ENCODE measurements at regions not wholly inside any gene's neighbourhood (a gene's known extent, or its start where the extent isn't known, plus 50 kb on each side); places are given as distances from the start of the nearest gene placed in this dataset.

GRCh38 chr2:34547340-34547739 lies 948.2 kb upstream of the FAM98A start:
- intact Hi-C loops (cut with DNase I, micrococcal nuclease) = no loop called here
- DNase-seq = no peak
- Mint-ChIP-seq H3K27me3 (no peaks in the 10 kb centered on the region), H3K27ac (no peak overlapping the region), H3K9me3 (peaks cover 19% of the 10 kb centered on the region), H3K36me3 (ENCODE audit: low read depth) (no peaks in the 10 kb centered on the region), H3K4me3 (no peak overlapping the region), H3K4me1 (ENCODE audit: low read depth) (no peaks in the 10 kb centered on the region)
- TF ChIP-seq, protein P1, sequence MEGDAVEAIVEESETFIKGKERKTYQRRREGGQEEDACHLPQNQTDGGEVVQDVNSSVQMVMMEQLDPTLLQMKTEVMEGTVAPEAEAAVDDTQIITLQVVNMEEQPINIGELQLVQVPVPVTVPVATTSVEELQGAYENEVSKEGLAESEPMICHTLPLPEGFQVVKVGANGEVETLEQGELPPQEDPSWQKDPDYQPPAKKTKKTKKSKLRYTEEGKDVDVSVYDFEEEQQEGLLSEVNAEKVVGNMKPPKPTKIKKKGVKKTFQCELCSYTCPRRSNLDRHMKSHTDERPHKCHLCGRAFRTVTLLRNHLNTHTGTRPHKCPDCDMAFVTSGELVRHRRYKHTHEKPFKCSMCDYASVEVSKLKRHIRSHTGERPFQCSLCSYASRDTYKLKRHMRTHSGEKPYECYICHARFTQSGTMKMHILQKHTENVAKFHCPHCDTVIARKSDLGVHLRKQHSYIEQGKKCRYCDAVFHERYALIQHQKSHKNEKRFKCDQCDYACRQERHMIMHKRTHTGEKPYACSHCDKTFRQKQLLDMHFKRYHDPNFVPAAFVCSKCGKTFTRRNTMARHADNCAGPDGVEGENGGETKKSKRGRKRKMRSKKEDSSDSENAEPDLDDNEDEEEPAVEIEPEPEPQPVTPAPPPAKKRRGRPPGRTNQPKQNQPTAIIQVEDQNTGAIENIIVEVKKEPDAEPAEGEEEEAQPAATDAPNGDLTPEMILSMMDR (IDR thresholded peaks at IDR 0.05) = no peak
- Histone ChIP-seq H3K27me3 (ENCODE audit: control insufficient read depth in 1 of 2, insufficient read depth in 2 of 2, low read length in 2 of 2) (no peaks in the 10 kb centered on the region), H3K9me3 (ENCODE audit: control insufficient read depth in 1 of 2, insufficient read depth in 1 of 2, low read length in 2 of 2) (peaks cover 0 to 24% of the 10 kb centered on the region in 2 experiments), H3K4me3 (ENCODE audit: low read length) (no peak overlapping the region), H3K4me1 (ENCODE audit: insufficient read depth, low read length) (no peaks in the 10 kb centered on the region), H3K36me3 (ENCODE audit: insufficient read depth, low read length) (no peaks in the 10 kb centered on the region), H3K27ac (ENCODE audit: low read depth in 1 of 2, low read length in 2 of 2) (no peak overlapping the region)
- ChIA-PET CTCF (no interaction called here), POLR2A (no interaction called here)
- no peak for ATAC-seq (ENCODE audit: poor library complexity)

DNA sequence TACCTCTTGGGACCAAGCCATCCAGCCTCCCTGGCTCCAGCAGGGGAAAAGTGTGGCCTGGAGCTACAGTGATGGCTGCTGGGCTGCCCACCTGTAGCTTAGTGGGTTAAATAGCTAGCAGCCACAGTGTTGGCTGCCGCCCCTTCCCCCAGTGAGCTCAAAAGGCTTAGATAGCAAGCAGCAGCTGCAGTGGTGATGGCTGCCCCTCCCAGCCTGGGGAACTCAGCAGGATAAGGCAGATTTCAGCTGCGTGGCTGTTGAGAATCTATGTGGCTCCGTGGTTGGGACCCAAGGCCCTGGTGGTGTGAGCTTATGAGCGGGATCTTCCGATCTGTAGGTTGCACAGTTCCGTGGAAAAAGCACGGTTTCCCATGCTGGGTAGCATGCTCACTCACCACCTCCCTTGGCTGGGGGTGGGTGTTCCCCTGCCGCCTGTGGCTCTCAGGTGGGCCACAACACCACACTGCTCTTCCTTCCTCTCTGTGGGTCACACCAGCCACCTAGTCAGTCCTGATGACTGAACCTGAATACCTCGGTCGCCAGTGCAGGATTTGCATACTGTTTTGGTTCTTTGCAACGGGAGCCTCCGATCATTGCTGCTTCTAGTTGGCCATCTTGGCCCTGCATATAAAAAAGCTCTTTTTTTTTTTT lies 946.5 kb upstream of the FAM98A start:
- intact Hi-C loops (cut with DNase I, micrococcal nuclease) = no loop called here
- no peak overlapping the region for H3K27ac Mint-ChIP-seq
- CTCF ChIA-PET = no interaction called here

DNA sequence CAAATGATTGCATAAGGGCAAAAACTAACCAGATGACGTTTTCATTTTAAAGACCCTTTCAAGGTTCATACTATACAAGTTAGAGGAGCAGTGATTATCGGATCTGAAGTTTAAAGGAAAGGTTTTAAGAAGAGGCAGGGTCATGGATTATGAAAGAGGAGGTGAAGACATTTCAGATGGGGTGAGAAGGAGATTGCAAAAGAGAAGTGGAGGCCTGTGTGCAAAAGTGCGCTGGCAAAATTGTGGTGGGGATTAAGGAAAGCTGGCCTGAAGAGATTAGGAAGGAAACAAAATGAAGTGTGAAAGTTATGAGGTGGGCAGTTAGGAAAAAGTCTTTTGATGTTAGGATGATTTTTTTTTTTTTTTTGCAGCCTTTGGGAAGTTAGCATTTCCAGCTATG lies 935.7 kb upstream of the FAM98A start:
- CTCF ChIA-PET = no interaction called here
- TF ChIP-seq, protein P1 (IDR thresholded peaks at IDR 0.05) = no peak
- H3K9me3 Mint-ChIP-seq = peaks cover 9% of the 10 kb centered on the region
- H3K4me3 Mint-ChIP-seq = no peak overlapping the region
- H3K4me1 ChIP-seq (ENCODE audit: insufficient read depth, low read length) = no peaks in the 10 kb centered on the region
- no peak overlapping the region for H3K27ac Mint-ChIP-seq
- no peak overlapping the region for H3K4me3 ChIP-seq (ENCODE audit: low read length)
- no peaks in the 10 kb centered on the region for H3K27me3 Mint-ChIP-seq
- H3K4me1 Mint-ChIP-seq (ENCODE audit: low read depth) = no peaks in the 10 kb centered on the region
- DNase-seq (no peak), ATAC-seq (ENCODE audit: poor library complexity) (no peak)
- H3K9me3 ChIP-seq (ENCODE audit: control insufficient read depth in 1 of 2, insufficient read depth in 1 of 2, low read length in 2 of 2) = no peaks in the 10 kb centered on the region
- H3K36me3 Mint-ChIP-seq (ENCODE audit: low read depth) = no peaks in the 10 kb centered on the region
- no peaks in the 10 kb centered on the region for H3K36me3 ChIP-seq (ENCODE audit: insufficient read depth, low read length)
- POLR2A ChIA-PET = no interaction called here
- intact Hi-C loops (cut with DNase I, micrococcal nuclease) = no loop called here
- H3K27me3 ChIP-seq (ENCODE audit: control insufficient read depth in 1 of 2, insufficient read depth in 2 of 2, low read length in 2 of 2) = no peaks in the 10 kb centered on the region
- no peak overlapping the region for H3K27ac ChIP-seq (ENCODE audit: low read depth in 1 of 2, low read length in 2 of 2)

More for the DNA sequence above, 946.5 kb upstream of the FAM98A start:
- Mint-ChIP-seq H3K36me3 (ENCODE audit: low read depth) (no peaks in the 10 kb centered on the region), H3K27me3 (no peaks in the 10 kb centered on the region), H3K9me3 (peaks cover 16% of the 10 kb centered on the region), H3K4me1 (ENCODE audit: low read depth) (no peaks in the 10 kb centered on the region), H3K4me3 (no peak overlapping the region)
- H3K36me3 ChIP-seq (ENCODE audit: insufficient read depth, low read length) = no peaks in the 10 kb centered on the region
- no peak for DNase-seq
- TF ChIP-seq, protein P1 (IDR thresholded peaks at IDR 0.05) = no peak
- no peak for ATAC-seq (ENCODE audit: poor library complexity)
- POLR2A ChIA-PET = no interaction called here
- no peak overlapping the region for H3K27ac ChIP-seq (ENCODE audit: low read depth in 1 of 2, low read length in 2 of 2)
- H3K27me3 ChIP-seq (ENCODE audit: control insufficient read depth in 1 of 2, insufficient read depth in 2 of 2, low read length in 2 of 2) = no peaks in the 10 kb centered on the region
- peaks cover 0 to 20% of the 10 kb centered on the region in 2 experiments for H3K9me3 ChIP-seq (ENCODE audit: control insufficient read depth in 1 of 2, insufficient read depth in 1 of 2, low read length in 2 of 2)
- no peaks in the 10 kb centered on the region for H3K4me1 ChIP-seq (ENCODE audit: insufficient read depth, low read length)
- no peak overlapping the region for H3K4me3 ChIP-seq (ENCODE audit: low read length)

All from CD4-positive, alpha-beta T cell (primary cell).